Chondrocyte (in vitro differentiated cells): ENCODE measurements at regions not wholly inside any gene's neighbourhood (a gene's known extent, or its start where the extent isn't known, plus 50 kb on each side); places are given as distances from the start of the nearest gene placed in this dataset.

Experiments used
- DNase-seq: peaks from one replicate; pipeline ENCODE4 v3.0.0; 2021; ENCODE audit warnings: mixed read lengths, low spot score
- H3K27ac Mint-ChIP-seq: one replicate; pipeline ENCODE4 v1.8.0; 2021; ENCODE audit warnings: mild to moderate bottlenecking, moderate library complexity, mixed read lengths; ENCODE audit not compliant: unreplicated experiment
- H3K27me3 Mint-ChIP-seq: 2 replicates; pipeline ENCODE4 v1.8.0; 2021; ENCODE audit warnings: low read depth, mixed read lengths
- H3K36me3 Mint-ChIP-seq: 2 replicates; pipeline ENCODE4 v1.8.0; 2021; ENCODE audit warnings: low read depth, mixed read lengths
- H3K4me1 Mint-ChIP-seq: 2 replicates; pipeline ENCODE4 v1.8.0; 2021; ENCODE audit warnings: low read depth, mild to moderate bottlenecking, mixed read lengths
- H3K4me3 Mint-ChIP-seq: one replicate; pipeline ENCODE4 v1.8.0; 2021; ENCODE audit warnings: mild to moderate bottlenecking, moderate library complexity, mixed read lengths; ENCODE audit not compliant: unreplicated experiment
- H3K9me3 Mint-ChIP-seq: 2 replicates; pipeline ENCODE4 v1.8.0; 2021; ENCODE audit warnings: low read depth, mixed read lengths
- TF ChIP-seq, protein P1 (sequence below): fragments of 200-600 bp; sonication (generic); IDR thresholded peaks from 2 replicates; pipeline ENCODE4 v1.5.0; 2021; ENCODE audit warnings: antibody characterized with exemption, mild to moderate bottlenecking, moderate library complexity

DNA sequence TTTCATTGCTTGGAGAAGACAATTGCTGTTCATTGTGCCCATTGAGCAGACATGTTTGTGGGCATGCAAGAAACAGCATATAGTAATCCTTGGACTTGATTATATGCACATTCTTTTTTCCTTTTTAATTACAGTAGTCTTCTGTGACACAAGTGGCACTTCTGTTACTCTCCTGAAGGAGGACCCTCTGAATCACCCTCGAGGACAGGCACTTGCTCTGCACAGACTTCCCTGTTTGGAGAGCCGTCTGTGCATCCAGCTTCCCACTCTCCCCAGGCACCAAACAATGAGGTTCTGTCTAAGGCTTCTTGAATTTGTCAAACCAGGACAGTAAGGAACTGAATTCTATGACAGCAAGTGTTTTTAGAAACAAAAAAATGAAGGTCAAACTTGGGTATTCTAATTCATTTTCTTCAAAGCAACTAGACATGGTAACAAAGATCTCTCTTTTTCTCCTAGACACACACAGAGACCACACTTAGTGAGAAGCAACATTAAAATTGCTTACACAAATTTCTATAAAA, 844.6 kb upstream of the ID2 start:
- no peak overlapping the region for H3K4me3 Mint-ChIP-seq
- TF ChIP-seq, protein P1, sequence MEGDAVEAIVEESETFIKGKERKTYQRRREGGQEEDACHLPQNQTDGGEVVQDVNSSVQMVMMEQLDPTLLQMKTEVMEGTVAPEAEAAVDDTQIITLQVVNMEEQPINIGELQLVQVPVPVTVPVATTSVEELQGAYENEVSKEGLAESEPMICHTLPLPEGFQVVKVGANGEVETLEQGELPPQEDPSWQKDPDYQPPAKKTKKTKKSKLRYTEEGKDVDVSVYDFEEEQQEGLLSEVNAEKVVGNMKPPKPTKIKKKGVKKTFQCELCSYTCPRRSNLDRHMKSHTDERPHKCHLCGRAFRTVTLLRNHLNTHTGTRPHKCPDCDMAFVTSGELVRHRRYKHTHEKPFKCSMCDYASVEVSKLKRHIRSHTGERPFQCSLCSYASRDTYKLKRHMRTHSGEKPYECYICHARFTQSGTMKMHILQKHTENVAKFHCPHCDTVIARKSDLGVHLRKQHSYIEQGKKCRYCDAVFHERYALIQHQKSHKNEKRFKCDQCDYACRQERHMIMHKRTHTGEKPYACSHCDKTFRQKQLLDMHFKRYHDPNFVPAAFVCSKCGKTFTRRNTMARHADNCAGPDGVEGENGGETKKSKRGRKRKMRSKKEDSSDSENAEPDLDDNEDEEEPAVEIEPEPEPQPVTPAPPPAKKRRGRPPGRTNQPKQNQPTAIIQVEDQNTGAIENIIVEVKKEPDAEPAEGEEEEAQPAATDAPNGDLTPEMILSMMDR: no peak

DNA sequence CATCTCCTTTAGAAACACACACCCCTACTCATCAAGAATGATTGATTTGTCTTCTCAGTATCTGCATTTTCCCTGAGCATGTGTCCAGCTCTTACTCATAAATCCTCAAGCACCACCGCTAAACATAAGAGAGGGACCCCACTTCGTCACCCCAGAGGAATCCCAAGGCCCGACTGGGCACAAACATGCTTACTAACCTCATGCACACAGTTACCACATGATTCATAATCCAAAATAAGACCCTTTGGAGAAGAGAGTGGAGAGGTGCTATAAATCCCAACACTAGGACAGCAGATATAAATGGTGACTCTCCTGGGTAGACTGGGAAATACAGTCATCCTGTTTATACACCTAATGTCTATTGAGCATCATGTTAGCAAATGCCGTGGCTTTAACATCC, 843.2 kb upstream of the ID2 start:
- DNase-seq: no peak
- Mint-ChIP-seq H3K4me3 (no peak overlapping the region), H3K27me3 (no peaks in the 10 kb centered on the region), H3K9me3 (peaks cover 8% of the 10 kb centered on the region), H3K36me3 (no peaks in the 10 kb centered on the region), H3K27ac (no peak overlapping the region), H3K4me1 (no peaks in the 10 kb centered on the region)
- TF ChIP-seq, protein P1: no peak

More for the DNA sequence above, 844.6 kb upstream of the ID2 start:
- Mint-ChIP-seq H3K4me1 (no peaks in the 10 kb centered on the region), H3K27me3 (no peaks in the 10 kb centered on the region), H3K36me3 (no peaks in the 10 kb centered on the region), H3K9me3 (peaks cover 8% of the 10 kb centered on the region), H3K27ac (no peak overlapping the region)
- DNase-seq: no peak

DNA sequence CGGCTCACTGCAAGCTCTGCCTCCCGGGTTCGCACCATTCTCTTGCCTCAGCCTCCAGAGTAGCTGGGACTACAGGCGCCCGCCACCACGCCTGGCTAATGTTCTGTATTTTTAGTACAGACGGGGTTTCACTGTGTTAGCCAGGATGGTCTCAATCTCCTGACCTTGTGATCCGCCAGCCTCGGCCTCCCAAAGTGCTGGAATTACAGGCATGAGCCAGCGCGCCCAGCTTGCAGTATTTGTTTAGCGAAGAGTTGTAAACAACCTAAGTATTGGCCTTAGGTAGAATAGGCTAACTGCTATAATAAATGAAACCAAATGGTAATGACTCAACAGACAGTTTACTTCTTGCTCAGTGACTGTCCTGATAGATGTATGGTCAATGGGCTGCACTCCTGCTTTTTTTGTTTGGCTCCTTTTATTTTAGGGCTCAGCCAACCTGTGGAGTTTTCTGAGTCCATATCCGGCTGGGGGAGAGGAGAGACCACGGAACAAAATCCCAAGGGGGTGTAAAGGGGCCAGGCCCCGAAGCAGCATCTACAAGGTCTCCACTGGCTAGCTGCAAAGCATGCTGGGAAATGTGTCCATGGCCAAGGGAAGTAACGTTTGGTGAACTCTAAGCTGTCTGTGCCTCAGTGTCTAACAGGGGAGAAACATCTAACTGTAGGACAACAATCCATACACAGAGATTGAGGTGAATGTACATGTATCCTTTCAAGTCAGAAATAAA, 841.0 kb upstream of the ID2 start:
- Mint-ChIP-seq H3K36me3 (no peaks in the 10 kb centered on the region), H3K27ac (no peak overlapping the region), H3K4me3 (no peak overlapping the region), H3K4me1 (peaks cover 9% of the 10 kb centered on the region), H3K27me3 (no peaks in the 10 kb centered on the region), H3K9me3 (peaks cover 8% of the 10 kb centered on the region)
- no peak for DNase-seq
- TF ChIP-seq, protein P1: no peak

DNA sequence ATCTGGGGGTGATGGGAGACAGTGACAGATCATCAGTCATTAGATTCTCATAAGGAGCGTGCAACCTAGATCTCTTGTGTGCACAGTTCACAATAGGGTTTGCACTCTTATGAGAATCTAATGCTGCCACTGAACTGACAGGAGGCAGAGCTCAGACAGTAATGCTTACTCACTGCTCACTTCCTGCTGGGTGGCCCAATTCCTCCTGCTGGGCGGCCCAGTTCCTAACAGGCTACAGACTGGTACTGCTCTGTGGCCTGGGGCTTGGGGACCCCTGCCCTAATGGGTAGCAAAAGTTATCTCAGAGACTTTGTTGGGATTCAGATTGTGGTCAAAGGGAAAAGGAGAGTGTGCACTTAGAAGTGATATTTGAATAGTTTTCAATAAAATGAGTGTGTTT, 840.1 kb upstream of the ID2 start:
- peaks cover 8% of the 10 kb centered on the region for H3K9me3 Mint-ChIP-seq
- H3K4me1 Mint-ChIP-seq: peaks cover 9% of the 10 kb centered on the region
- no peak overlapping the region for H3K4me3 Mint-ChIP-seq
- DNase-seq: no peak
- H3K27ac Mint-ChIP-seq: no peak overlapping the region
- no peaks in the 10 kb centered on the region for H3K27me3 Mint-ChIP-seq
- no peaks in the 10 kb centered on the region for H3K36me3 Mint-ChIP-seq
- TF ChIP-seq, protein P1: no peak

DNA sequence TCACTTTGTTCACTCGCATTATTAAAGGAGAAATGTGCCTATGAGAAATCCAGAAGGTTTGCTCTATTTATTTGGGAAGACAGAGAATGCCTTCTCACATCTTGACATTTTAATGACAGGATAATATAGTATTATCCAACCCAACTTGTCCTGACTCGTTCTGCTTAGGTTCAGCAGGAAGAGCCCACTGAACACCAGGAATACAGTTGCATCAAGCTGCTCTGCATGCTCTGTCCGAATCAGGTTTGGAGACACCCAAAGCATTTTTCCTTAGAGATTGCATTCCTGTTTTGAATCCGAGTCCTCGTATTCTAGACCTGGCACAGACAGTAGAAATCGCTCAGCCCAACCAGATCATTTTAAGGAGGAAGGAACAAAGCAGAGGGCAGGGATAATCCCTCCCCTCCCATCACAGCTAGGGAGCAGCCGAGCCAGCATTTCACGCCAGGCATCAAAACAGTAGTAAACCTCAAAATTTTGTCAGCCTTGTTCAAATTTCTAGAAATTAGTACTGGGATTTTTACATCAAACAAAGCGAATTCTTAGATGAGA, 837.4 kb upstream of the ID2 start:
- Mint-ChIP-seq H3K9me3 (peaks cover 8% of the 10 kb centered on the region), H3K27me3 (no peaks in the 10 kb centered on the region), H3K36me3 (no peaks in the 10 kb centered on the region), H3K27ac (no peak overlapping the region), H3K4me3 (no peak overlapping the region), H3K4me1 (peaks cover 19% of the 10 kb centered on the region)
- no peak for DNase-seq
- TF ChIP-seq, protein P1: no peak
